ENCODE measurements at regions not wholly inside any gene's neighbourhood (a gene's known extent, or its start where the extent isn't known, plus 50 kb on each side); places are given as distances from the start of the nearest gene placed in this dataset.

DNA sequence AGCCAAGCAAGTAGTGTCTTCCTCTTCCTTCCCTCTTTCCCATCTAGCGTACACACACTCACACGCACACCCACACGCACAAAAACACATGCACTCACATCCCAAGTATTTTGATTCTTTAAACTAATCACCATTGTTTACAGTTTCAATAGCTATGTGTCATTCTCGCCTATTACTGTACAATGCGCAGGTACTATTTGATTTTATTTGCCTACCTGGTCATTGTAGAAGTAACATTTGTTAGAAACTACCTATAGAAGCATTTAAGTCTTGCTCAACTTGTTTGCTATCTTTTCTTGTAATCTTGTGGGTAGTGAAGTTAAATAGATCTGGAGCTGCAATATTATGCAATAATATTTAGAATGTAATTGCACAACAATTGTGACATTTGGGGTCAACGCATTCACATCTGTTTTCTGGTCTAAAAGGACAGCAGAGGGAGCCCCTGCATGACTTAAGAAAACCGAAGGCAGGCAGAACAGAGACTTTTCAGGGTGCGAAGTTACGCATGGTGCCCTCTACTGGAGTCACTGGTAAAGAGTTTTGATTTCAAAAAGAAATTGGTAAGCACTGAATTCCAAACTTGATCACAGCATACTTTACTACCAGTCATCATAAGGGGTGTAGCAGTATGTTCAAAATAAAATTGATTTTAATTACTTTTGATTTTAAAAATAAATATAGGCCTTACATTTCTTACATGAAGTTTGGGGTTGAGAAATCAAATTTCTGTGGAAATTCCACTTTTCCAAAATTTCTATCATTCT lies 503.3 kb upstream of the FAM241A start:
- FAIRE-seq: no peak
- POLR2A ChIA-PET: no interaction called here
- TF ChIP-seq, protein P1, sequence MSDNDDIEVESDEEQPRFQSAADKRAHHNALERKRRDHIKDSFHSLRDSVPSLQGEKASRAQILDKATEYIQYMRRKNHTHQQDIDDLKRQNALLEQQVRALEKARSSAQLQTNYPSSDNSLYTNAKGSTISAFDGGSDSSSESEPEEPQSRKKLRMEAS (IDR thresholded peaks at IDR 0.05): no peak
- no peak for TF ChIP-seq TFCP2L1 (CRISPR knock-in tag; IDR thresholded peaks at IDR 0.05)
- TF ChIP-seq JUN (IDR thresholded peaks at IDR 0.05): no peak
- TF ChIP-seq EP300 (IDR thresholded peaks at IDR 0.05): no peak
- TF ChIP-seq HOXA7 (CRISPR knock-in tag; IDR thresholded peaks at IDR 0.05): no peak
- no peak for TF ChIP-seq POLR2AphosphoS2 (conservative IDR thresholded peaks at IDR 0.05; ENCODE audit: low read length)
- no peak for TF ChIP-seq HOXB5 (CRISPR knock-in tag; IDR thresholded peaks at IDR 0.05)
- no peak for TF ChIP-seq MYC (IDR thresholded peaks at IDR 0.05; ENCODE audit: borderline replicate concordance, low read length)
- TF ChIP-seq NR3C1 (IDR thresholded peaks at IDR 0.05): no peak
- TF ChIP-seq CHD4 (IDR thresholded peaks at IDR 0.05; ENCODE audit: borderline replicate concordance): no peak
- TF ChIP-seq, protein P2, sequence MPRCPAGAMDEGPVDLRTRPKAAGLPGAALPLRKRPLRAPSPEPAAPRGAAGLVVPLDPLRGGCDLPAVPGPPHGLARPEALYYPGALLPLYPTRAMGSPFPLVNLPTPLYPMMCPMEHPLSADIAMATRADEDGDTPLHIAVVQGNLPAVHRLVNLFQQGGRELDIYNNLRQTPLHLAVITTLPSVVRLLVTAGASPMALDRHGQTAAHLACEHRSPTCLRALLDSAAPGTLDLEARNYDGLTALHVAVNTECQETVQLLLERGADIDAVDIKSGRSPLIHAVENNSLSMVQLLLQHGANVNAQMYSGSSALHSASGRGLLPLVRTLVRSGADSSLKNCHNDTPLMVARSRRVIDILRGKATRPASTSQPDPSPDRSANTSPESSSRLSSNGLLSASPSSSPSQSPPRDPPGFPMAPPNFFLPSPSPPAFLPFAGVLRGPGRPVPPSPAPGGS (IDR thresholded peaks at IDR 0.05): no peak
- no peak for TF ChIP-seq NFE2L2 (conservative IDR thresholded peaks at IDR 0.05; ENCODE audit: low read length)
- TF ChIP-seq ZSCAN20 (CRISPR knock-in tag; IDR thresholded peaks at IDR 0.05): no peak
- no peak for TF ChIP-seq EHF (CRISPR knock-in tag; IDR thresholded peaks at IDR 0.05)
- TF ChIP-seq, protein P3, sequence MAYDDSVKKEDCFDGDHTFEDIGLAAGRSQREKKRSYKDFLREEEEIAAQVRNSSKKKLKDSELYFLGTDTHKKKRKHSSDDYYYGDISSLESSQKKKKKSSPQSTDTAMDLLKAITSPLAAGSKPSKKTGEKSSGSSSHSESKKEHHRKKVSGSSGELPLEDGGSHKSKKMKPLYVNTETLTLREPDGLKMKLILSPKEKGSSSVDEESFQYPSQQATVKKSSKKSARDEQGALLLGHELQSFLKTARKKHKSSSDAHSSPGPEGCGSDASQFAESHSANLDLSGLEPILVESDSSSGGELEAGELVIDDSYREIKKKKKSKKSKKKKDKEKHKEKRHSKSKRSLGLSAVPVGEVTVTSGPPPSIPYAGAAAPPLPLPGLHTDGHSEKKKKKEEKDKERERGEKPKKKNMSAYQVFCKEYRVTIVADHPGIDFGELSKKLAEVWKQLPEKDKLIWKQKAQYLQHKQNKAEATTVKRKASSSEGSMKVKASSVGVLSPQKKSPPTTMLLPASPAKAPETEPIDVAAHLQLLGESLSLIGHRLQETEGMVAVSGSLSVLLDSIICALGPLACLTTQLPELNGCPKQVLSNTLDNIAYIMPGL (CRISPR knock-in tag; IDR thresholded peaks at IDR 0.05; ENCODE audit: borderline replicate concordance): no peak
- TF ChIP-seq BHLHE40 (IDR thresholded peaks at IDR 0.05; ENCODE audit: low read depth, low read length): no peak
- TF ChIP-seq, protein P4, sequence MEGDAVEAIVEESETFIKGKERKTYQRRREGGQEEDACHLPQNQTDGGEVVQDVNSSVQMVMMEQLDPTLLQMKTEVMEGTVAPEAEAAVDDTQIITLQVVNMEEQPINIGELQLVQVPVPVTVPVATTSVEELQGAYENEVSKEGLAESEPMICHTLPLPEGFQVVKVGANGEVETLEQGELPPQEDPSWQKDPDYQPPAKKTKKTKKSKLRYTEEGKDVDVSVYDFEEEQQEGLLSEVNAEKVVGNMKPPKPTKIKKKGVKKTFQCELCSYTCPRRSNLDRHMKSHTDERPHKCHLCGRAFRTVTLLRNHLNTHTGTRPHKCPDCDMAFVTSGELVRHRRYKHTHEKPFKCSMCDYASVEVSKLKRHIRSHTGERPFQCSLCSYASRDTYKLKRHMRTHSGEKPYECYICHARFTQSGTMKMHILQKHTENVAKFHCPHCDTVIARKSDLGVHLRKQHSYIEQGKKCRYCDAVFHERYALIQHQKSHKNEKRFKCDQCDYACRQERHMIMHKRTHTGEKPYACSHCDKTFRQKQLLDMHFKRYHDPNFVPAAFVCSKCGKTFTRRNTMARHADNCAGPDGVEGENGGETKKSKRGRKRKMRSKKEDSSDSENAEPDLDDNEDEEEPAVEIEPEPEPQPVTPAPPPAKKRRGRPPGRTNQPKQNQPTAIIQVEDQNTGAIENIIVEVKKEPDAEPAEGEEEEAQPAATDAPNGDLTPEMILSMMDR (IDR thresholded peaks at IDR 0.05): peak; percentile 94
- TF ChIP-seq HOXB13 (CRISPR knock-in tag; IDR thresholded peaks at IDR 0.05; ENCODE audit: low read depth): no peak
- no peak for TF ChIP-seq MAFK (IDR thresholded peaks at IDR 0.05; ENCODE audit: partially characterized antibody)
- TF ChIP-seq FOXS1 (CRISPR knock-in tag; IDR thresholded peaks at IDR 0.05): no peak
- no peak for TF ChIP-seq HEYL (CRISPR knock-in tag; IDR thresholded peaks at IDR 0.05)
- TF ChIP-seq, protein P5, sequence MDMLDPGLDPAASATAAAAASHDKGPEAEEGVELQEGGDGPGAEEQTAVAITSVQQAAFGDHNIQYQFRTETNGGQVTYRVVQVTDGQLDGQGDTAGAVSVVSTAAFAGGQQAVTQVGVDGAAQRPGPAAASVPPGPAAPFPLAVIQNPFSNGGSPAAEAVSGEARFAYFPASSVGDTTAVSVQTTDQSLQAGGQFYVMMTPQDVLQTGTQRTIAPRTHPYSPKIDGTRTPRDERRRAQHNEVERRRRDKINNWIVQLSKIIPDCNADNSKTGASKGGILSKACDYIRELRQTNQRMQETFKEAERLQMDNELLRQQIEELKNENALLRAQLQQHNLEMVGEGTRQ (IDR thresholded peaks at IDR 0.05): no peak
- no peak for TF ChIP-seq EHMT2 (IDR thresholded peaks at IDR 0.05; ENCODE audit: low read depth)
- TF ChIP-seq FOSB (CRISPR knock-in tag; IDR thresholded peaks at IDR 0.05): no peak
- no peak for TF ChIP-seq CBX8 (IDR thresholded peaks at IDR 0.05)
- TF ChIP-seq ZC3H11A (IDR thresholded peaks at IDR 0.05): no peak
- TF ChIP-seq PHF8 (IDR thresholded peaks at IDR 0.05; ENCODE audit: borderline replicate concordance, low read depth): no peak
- TF ChIP-seq, protein P6, sequence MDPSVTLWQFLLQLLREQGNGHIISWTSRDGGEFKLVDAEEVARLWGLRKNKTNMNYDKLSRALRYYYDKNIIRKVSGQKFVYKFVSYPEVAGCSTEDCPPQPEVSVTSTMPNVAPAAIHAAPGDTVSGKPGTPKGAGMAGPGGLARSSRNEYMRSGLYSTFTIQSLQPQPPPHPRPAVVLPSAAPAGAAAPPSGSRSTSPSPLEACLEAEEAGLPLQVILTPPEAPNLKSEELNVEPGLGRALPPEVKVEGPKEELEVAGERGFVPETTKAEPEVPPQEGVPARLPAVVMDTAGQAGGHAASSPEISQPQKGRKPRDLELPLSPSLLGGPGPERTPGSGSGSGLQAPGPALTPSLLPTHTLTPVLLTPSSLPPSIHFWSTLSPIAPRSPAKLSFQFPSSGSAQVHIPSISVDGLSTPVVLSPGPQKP (IDR thresholded peaks at IDR 0.05; ENCODE audit: low read depth, low read length): no peak
- TF ChIP-seq RAD21 (conservative IDR thresholded peaks at IDR 0.05 in 1 of 2, IDR thresholded peaks at IDR 0.05 in 1 of 2): peak; percentile 75 to 77
- no peak for TF ChIP-seq KDM5A (IDR thresholded peaks at IDR 0.05)
- TF ChIP-seq ZFP36 (IDR thresholded peaks at IDR 0.05; ENCODE audit: borderline replicate concordance, partially characterized antibody): no peak
- TF ChIP-seq POLR2A (IDR thresholded peaks at IDR 0.05; ENCODE audit: low read length): no peak
- no peak for TF ChIP-seq ZNF302 (CRISPR knock-in tag; IDR thresholded peaks at IDR 0.05)
- peak; percentile 96 for TF ChIP-seq CEBPB (IDR thresholded peaks at IDR 0.05)
- no peak for TF ChIP-seq NPAS2 (CRISPR knock-in tag; IDR thresholded peaks at IDR 0.05; ENCODE audit: borderline replicate concordance)
- no peak for TF ChIP-seq ESRRA (IDR thresholded peaks at IDR 0.05; ENCODE audit: borderline replicate concordance, low read length)

More for the DNA sequence above, 503.3 kb upstream of the FAM241A start:
- Histone ChIP-seq H3K27ac (no peak overlapping the region), H3K4me1 (peaks cover 44% of the 10 kb centered on the region), H3K4me3 (no peak overlapping the region), H3K9me3 (no peaks in the 10 kb centered on the region), H3K4me2 (peak overlapping the region; percentile 20; the same call in 1 of the 3 replicates)
- WGBS (ENCODE audit: missing lambda C conversion rate): 35% methylated on average over 9 of the region's 9 CpGs
- CTCF ChIA-PET: interaction anchor here (0.6 to 2.1 kb wide), 15 partner anchors 10 to 1644 kb away, joined by 3 to 8 read pairs (median 4); no protein-coding TSS in a partner anchor
- peak; percentile 82 to 92 for ATAC-seq
- DNase-seq (ENCODE audit: low read depth in 1 of 2, low spot score in 1 of 2): peak; percentile 45 to 88
